Prostate gland (tissue), 2 donors: ENCODE measurements at regions not wholly inside any gene's neighbourhood (a gene's known extent, or its start where the extent isn't known, plus 50 kb on each side); places are given as distances from the start of the nearest gene placed in this dataset.

ENCODE experiments used
- POLR2A ChIP-seq: fragments of 450-650 bp; IDR thresholded peaks from one replicate; pipeline ENCODE4 v1.6.1; 2016; ENCODE audit warnings: antibody characterized with exemption, mild to moderate bottlenecking
- TF ChIP-seq, protein P1 (sequence below), 4 experiments: fragments of 200-600 bp in 2 of 4; fragments of 450-650 bp in 2 of 4; sonication (generic) in 2 of 4; IDR thresholded peaks; 1 replicate in 3 of 4; 2 replicates in 1 of 4; pipeline ENCODE4 v1.5.1; 2016 to 2019; ENCODE audit warnings: antibody characterized with exemption in 4 of 4, mild to moderate bottlenecking in 2 of 4, moderate library complexity in 2 of 4

GRCh38 chr15:38755718-38756117 is 191.1 kb upstream of the RASGRP1 start:
- TF ChIP-seq, protein P1, sequence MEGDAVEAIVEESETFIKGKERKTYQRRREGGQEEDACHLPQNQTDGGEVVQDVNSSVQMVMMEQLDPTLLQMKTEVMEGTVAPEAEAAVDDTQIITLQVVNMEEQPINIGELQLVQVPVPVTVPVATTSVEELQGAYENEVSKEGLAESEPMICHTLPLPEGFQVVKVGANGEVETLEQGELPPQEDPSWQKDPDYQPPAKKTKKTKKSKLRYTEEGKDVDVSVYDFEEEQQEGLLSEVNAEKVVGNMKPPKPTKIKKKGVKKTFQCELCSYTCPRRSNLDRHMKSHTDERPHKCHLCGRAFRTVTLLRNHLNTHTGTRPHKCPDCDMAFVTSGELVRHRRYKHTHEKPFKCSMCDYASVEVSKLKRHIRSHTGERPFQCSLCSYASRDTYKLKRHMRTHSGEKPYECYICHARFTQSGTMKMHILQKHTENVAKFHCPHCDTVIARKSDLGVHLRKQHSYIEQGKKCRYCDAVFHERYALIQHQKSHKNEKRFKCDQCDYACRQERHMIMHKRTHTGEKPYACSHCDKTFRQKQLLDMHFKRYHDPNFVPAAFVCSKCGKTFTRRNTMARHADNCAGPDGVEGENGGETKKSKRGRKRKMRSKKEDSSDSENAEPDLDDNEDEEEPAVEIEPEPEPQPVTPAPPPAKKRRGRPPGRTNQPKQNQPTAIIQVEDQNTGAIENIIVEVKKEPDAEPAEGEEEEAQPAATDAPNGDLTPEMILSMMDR (IDR thresholded peaks at IDR 0.05): no peak
- no peak for TF ChIP-seq POLR2A
